ENCODE measurements at regions not wholly inside any gene's neighbourhood (a gene's known extent, or its start where the extent isn't known, plus 50 kb on each side); places are given as distances from the start of the nearest gene placed in this dataset.
A peak's percentile ranks its signal among the peaks of the same experiment; 100 is the strongest.

DNA sequence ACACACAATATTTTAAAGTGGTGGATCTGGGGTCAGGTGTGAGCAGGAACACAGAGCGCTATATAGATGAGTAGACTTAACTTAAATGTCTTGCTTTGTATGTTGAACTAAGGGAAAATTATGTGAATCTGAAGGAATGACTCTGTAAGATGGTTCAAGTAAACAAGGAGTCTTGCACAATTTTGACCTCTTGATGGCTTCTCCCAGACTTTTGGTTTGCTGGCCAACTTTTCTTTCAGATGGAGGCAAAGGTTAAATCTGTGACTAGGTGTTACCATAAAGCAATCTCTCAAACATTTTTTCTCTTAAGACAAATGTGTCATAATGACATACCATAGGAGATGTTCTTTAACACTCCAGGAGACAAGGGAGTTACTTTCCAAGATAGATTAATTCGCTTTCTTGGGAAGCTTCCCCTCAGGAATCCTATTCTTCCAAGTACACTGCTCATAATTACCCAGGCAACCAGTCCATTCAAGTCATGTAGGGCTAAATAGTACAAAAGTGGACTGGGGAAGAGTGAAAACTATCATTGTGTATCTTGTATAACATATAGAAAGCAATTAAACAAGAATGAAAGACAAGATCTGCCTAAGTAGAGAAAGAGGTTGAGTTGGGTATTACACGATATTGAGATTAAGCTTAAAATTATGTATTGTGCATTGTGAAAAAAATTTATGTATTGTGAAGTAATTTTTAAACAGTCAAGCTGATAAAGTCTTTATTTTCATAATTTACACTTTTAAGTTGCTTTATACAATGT, 60.3 kb upstream of the SLC27A6 start:
- no peak for TF ChIP-seq EZH2 (IDR thresholded peaks at IDR 0.05; ENCODE audit: low read length)
- TF ChIP-seq, protein P1, sequence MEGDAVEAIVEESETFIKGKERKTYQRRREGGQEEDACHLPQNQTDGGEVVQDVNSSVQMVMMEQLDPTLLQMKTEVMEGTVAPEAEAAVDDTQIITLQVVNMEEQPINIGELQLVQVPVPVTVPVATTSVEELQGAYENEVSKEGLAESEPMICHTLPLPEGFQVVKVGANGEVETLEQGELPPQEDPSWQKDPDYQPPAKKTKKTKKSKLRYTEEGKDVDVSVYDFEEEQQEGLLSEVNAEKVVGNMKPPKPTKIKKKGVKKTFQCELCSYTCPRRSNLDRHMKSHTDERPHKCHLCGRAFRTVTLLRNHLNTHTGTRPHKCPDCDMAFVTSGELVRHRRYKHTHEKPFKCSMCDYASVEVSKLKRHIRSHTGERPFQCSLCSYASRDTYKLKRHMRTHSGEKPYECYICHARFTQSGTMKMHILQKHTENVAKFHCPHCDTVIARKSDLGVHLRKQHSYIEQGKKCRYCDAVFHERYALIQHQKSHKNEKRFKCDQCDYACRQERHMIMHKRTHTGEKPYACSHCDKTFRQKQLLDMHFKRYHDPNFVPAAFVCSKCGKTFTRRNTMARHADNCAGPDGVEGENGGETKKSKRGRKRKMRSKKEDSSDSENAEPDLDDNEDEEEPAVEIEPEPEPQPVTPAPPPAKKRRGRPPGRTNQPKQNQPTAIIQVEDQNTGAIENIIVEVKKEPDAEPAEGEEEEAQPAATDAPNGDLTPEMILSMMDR (optimal IDR thresholded peaks at IDR 0.05 in 1 of 3, IDR thresholded peaks at IDR 0.05 in 1 of 3, conservative IDR thresholded peaks at IDR 0.05 in 1 of 3; ENCODE audit: extremely low read depth in 1 of 3, insufficient read depth in 2 of 3, low read length in 3 of 3), result no peak

DNA sequence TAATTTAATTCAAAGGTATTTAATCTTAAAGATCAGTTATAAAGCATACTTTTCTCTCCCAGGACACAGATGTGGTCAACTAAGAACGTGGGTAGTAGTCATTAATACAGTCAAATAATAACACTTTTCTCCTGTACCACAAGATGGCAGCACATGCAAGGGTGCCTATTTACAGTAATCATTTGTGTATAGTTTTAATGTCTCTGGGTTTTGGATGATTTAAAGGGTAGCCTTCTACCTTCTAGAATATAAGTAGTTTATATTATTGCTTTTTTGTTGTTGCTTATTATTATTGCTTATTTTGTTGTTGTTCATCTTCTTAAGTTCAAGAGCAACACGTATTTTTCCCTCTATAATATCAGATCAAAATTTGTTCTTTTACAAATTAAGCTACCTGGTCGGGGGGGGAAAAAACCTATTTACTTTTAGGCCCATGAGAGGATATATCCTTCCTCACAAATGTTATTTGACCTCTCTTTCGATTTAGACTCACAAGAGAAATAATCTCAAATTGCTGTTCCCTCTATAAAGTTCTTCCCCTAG, 59.6 kb upstream of the SLC27A6 start:
- no peaks in the 10 kb centered on the region for H3K79me2 ChIP-seq (ENCODE audit: control insufficient read depth, insufficient read depth, low read length)
- dilution Hi-C loops (cut with MboI; ENCODE audit: extremely low pct_ligation_motif_present, low sequenced_read_pairs), result no loop called here
- H3K36me3 ChIP-seq (ENCODE audit: control insufficient read depth in 2 of 2, extremely low read depth in 1 of 2, insufficient read depth in 2 of 2, low read length in 2 of 2), result no peaks in the 10 kb centered on the region
- no peaks in the 10 kb centered on the region for H3K27me3 ChIP-seq (ENCODE audit: control insufficient read depth, extremely low read depth, insufficient read depth, low read length)
- no peak overlapping the region for H3K4me2 ChIP-seq (ENCODE audit: control insufficient read depth, extremely low read depth, insufficient read depth, low read depth, low read length)
- H4K20me1 ChIP-seq (ENCODE audit: control insufficient read depth, extremely low read depth, insufficient read depth, low read length), result no peaks in the 10 kb centered on the region
- TF ChIP-seq, protein P1 (optimal IDR thresholded peaks at IDR 0.05 in 1 of 3, IDR thresholded peaks at IDR 0.05 in 1 of 3, conservative IDR thresholded peaks at IDR 0.05 in 1 of 3; ENCODE audit: extremely low read depth in 1 of 3, insufficient read depth in 2 of 3, low read length in 3 of 3), result peak in 2 of 3 experiments; percentile 57 to 69
- TF ChIP-seq EZH2 (IDR thresholded peaks at IDR 0.05; ENCODE audit: low read length), result no peak
- no peak overlapping the region for H3K9ac ChIP-seq (ENCODE audit: control insufficient read depth, extremely low read depth, insufficient read depth, low read length)
- FAIRE-seq (no peak), DNase-seq (ENCODE audit: low read depth, low spot score) (no peak)
- H3K4me1 ChIP-seq (ENCODE audit: control insufficient read depth, extremely low read depth, insufficient read depth, low read length), result no peaks in the 10 kb centered on the region
- no peak overlapping the region for H3K27ac ChIP-seq (ENCODE audit: control insufficient read depth, insufficient read depth, low read length)
- no peak overlapping the region for H3K4me3 ChIP-seq (ENCODE audit: control insufficient read depth in 2 of 3, extremely low read depth in 1 of 3, insufficient read depth in 2 of 3, low read depth in 1 of 3, low read length in 3 of 3)
- no peaks in the 10 kb centered on the region for H3K9me1 ChIP-seq (ENCODE audit: control insufficient read depth, extremely low read depth, insufficient read depth, low read length)
- no peaks in the 10 kb centered on the region for H3K9me3 ChIP-seq (ENCODE audit: control insufficient read depth, low read depth, low read length)
- H2AFZ ChIP-seq (ENCODE audit: control insufficient read depth, low read length), result no peak overlapping the region

More for the DNA sequence above, 60.3 kb upstream of the SLC27A6 start:
- Histone ChIP-seq H2AFZ (ENCODE audit: control insufficient read depth, low read length) (no peak overlapping the region), H3K4me3 (ENCODE audit: control insufficient read depth in 2 of 3, extremely low read depth in 1 of 3, insufficient read depth in 2 of 3, low read depth in 1 of 3, low read length in 3 of 3) (no peak overlapping the region), H3K27me3 (ENCODE audit: control insufficient read depth, extremely low read depth, insufficient read depth, low read length) (no peaks in the 10 kb centered on the region), H3K9me3 (ENCODE audit: control insufficient read depth, low read depth, low read length) (no peaks in the 10 kb centered on the region), H3K4me1 (ENCODE audit: control insufficient read depth, extremely low read depth, insufficient read depth, low read length) (no peaks in the 10 kb centered on the region), H3K36me3 (ENCODE audit: control insufficient read depth in 2 of 2, extremely low read depth in 1 of 2, insufficient read depth in 2 of 2, low read length in 2 of 2) (no peaks in the 10 kb centered on the region), H4K20me1 (ENCODE audit: control insufficient read depth, extremely low read depth, insufficient read depth, low read length) (no peaks in the 10 kb centered on the region), H3K4me2 (ENCODE audit: control insufficient read depth, extremely low read depth, insufficient read depth, low read depth, low read length) (no peak overlapping the region), H3K79me2 (ENCODE audit: control insufficient read depth, insufficient read depth, low read length) (no peaks in the 10 kb centered on the region), H3K9me1 (ENCODE audit: control insufficient read depth, extremely low read depth, insufficient read depth, low read length) (no peaks in the 10 kb centered on the region), H3K9ac (ENCODE audit: control insufficient read depth, extremely low read depth, insufficient read depth, low read length) (no peak overlapping the region), H3K27ac (ENCODE audit: control insufficient read depth, insufficient read depth, low read length) (no peak overlapping the region)
- no peak for DNase-seq (ENCODE audit: low read depth, low spot score)
- FAIRE-seq, result no peak
- dilution Hi-C loops (cut with MboI; ENCODE audit: extremely low pct_ligation_motif_present, low sequenced_read_pairs), result no loop called here
